OCI-LY3 (cell line): ENCODE measurements at regions not wholly inside any gene's neighbourhood (a gene's known extent, or its start where the extent isn't known, plus 50 kb on each side); places are given as distances from the start of the nearest gene placed in this dataset.

ENCODE experiments used
- EZH2phosphoT487 ChIP-seq: fragments of 200-600 bp; shearing (Covaris generic); IDR thresholded peaks from 2 replicates; pipeline ENCODE4 v1.6.1; 2018; ENCODE audit warnings: antibody characterized with exemption, mixed run types, low read depth
- TF ChIP-seq, protein P1 (sequence below): fragments of 200-600, 300-600 bp; sonication (generic); IDR thresholded peaks from 2 replicates; pipeline ENCODE4 v1.5.1; 2014; ENCODE audit warnings: antibody characterized with exemption, low read length, low read depth

- TF ChIP-seq, protein P1, sequence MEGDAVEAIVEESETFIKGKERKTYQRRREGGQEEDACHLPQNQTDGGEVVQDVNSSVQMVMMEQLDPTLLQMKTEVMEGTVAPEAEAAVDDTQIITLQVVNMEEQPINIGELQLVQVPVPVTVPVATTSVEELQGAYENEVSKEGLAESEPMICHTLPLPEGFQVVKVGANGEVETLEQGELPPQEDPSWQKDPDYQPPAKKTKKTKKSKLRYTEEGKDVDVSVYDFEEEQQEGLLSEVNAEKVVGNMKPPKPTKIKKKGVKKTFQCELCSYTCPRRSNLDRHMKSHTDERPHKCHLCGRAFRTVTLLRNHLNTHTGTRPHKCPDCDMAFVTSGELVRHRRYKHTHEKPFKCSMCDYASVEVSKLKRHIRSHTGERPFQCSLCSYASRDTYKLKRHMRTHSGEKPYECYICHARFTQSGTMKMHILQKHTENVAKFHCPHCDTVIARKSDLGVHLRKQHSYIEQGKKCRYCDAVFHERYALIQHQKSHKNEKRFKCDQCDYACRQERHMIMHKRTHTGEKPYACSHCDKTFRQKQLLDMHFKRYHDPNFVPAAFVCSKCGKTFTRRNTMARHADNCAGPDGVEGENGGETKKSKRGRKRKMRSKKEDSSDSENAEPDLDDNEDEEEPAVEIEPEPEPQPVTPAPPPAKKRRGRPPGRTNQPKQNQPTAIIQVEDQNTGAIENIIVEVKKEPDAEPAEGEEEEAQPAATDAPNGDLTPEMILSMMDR = peak; percentile 32
- no peak for TF ChIP-seq EZH2phosphoT487
Observed at GRCh38 chr5:162786234-162786633, 651.2 kb upstream of the CCNG1 start.
